GM19455 (cell line): ENCODE measurements at regions not wholly inside any gene's neighbourhood (a gene's known extent, or its start where the extent isn't known, plus 50 kb on each side); places are given as distances from the start of the nearest gene placed in this dataset.
"Not testable (repeated sequence)": the region's sequence is repeated elsewhere in the genome, so short reads cannot be mapped to it uniquely, and the experiment has no call there.

Source experiments
- ATAC-seq: cut with Tn5 transposase; IDR thresholded peaks from one replicate; pipeline ENCODE4 v1.9.1; 2021; ENCODE audit not compliant: unreplicated experiment

DNA sequence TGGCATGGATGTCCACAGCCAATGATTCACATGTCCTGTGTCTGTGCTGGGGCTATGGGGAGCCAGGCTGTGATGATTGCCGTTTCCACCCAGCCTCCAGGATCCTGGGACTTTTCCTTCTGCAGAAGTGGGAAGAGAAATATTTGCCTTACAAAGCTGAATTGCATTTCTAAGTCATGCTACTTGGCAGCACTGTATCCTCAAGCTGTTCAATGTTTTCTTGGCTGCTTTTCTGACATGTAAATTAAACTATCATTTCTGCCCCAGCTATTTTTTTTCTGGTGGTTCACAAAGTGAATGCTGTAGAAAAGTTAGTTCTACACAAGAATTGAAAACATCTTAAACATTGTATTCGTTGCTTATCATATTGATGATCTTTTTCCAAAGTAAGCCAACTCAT, 51.9 kb upstream of the TCERG1L start:
- no peak for ATAC-seq

DNA sequence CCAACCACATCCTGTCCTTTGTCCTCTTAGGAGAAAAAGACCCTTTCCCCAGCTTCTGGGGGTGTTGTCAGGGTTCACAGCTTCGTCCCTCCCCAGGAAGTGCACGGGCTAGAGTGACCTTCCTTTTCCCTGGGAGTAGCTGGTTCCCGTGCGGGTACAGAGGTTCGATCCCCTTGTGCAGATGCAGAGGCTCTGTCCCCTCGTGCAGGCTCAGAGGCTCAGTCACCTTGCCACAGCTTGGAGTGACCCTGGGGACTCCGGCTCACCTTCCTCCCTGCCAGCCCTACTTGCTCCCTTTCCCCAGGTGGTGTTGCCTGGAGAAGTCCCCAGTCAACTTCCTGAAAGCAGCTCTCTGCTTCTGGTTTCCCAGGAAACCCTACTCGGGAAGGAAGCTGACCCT, 60.0 kb upstream of the TCERG1L start:
- ATAC-seq: no peak

DNA sequence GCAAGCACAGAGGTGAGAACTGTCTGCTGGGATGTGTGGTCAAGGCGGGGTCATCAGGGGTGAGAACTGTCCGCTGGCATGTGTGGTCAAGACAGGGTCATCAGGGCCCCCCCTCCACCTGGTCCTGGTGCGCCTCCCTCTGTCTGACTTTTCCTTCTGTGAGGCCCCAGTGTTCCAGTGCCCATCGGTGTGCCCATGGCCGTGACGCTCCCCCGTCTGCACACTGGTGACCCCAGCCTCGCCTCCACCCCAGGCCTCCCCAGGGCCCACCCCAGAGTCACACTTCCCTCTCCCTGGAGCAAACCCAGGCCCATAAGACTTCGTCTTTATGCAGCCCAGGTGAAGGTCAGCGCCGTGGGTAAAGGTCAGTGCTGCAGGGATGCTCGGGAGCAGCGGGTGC, 70.1 kb upstream of the TCERG1L start:
- ATAC-seq: no peak

DNA sequence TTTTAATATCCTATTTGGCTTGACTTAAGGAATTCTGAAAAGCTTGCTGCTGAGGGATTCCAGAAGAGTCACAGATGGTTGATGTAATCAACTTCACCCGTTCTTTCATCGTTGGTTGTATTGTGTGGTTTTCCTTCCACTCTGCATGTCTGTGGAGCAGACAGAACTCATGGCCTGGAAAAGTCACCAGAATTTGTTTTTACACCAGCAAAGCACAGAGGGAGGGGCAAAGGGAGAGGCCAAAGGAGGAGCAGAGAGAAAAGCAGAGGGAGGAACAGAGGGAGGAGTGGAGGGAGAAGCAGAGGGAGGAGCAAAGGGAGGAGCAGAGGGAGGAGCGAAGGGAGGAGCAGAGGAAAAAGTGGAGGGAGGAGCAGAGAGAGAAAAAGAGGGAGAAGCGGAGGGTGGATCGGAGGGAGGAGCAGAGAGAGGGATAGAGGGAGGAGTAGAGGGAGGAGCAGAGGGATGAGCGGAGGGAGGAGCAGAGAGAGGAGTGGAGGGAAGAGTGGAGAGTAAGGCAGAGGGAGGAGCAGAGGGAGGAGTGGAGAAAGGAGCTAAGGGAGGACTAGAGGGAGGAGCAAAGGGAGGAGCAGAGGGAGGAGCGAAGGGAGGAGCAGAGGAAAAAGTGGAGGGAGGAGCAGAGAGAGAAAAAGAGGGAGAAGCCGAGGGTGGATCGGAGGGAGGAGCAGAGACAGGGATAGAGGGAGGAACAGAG, 73.8 kb upstream of the TCERG1L start:
- ATAC-seq: not testable (repeated sequence)

DNA sequence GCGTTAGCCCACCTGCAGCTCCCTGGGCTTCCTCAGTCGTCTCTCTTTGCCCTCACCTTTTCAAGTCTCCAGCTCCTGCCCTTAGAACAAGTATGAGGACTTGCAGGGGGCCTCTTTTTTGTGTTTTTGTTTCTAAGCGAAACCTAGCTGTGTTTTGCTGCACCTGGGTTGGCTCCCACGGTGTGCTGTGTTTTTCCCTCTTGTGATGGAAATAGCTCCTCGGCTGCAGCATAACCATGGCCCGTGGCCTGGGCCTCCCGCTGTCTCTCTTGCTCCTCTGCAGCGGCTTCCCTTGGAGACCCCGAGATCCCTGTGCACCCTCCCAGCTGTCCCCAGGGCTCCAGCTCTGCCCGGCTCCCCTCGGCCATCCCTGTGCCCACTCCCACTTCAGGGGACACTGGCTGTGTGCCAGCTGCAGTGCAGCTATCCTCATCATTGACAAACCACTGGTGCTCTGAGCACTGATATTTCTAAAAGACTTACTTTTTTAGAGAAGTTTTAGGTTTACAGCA, 75.6 kb upstream of the TCERG1L start:
- ATAC-seq: no peak

DNA sequence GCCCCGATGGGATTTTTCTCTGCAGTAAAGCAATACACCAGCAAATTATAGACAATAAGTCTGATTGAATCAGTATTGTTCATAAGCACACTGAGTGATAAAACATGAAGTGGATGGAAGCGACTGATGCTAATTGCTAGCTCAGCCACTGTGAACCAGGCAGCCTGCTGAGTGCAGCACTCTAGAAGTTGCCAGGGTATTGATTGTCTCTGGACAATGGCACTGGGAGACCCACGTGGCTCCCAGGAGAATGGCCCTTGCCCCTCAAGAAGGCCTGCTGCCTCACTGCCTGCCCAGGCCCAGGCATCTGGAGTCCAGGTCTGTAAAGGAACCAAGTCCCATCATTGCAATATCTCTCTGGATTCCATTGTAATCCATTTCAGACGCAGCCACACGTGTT, 80.4 kb upstream of the TCERG1L start:
- ATAC-seq: no peak

DNA sequence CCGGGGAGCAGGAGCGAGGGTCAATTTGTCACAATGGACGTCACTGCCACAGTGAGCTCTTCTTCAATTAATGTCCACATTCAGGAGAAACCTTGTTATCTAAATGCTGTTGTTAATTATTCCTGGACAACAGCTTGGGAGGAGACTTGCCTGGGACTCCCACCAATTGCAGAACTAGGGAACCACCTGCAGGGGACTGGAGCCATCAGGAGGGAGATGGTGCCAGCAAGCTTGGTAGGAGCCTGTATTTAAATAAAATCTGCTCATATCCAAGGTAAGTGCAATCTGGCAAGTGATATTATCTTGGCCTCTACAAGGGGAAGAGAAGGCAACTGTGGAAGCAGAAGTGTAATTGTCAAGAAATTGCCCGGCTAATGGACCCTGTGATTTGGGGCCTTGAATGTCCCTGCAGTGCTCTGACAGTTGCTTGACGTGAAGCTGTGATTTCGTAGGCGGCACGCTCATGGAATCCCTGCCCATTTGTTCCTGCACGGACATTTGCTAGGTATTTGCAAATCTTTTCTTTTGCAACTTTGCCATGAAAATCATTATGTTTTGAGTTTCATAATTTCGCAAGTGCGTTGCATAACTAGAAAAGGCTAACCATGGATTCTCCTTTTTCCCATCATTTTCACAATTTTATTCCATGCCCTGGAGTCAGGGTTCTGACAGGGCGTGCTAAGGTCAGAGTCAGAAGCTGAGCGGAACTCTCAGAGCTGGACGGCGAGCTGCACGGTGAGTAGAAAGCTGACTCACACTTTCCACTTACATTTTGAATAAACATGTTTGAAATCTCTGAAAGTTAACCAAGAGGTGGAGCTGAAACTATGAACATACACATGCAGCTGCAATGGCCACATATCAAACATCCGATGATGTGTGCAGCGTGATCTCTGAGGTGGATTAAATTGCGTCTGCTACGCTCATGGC, 84.9 kb upstream of the TCERG1L start:
- no peak for ATAC-seq

DNA sequence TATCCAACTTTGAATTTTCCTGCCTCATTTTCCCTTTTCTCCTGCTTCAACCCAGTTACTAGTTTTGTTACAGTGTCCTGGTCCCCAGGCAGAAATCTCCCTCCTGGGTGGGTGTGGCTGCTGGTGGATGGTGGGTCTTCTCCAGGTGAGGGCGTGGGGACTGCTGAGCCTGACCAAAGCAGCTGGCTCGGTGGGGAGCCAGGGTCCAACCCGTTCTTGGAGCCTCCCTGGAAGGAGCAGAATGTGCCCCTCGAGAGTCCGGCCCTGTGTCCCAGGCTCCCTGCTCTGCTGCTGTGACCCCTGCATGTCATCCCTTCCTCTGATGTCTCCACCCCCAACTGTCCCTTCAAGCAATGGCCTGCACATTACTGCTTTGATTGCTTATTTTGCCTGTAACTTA, 86.6 kb upstream of the TCERG1L start:
- ATAC-seq: no peak

DNA sequence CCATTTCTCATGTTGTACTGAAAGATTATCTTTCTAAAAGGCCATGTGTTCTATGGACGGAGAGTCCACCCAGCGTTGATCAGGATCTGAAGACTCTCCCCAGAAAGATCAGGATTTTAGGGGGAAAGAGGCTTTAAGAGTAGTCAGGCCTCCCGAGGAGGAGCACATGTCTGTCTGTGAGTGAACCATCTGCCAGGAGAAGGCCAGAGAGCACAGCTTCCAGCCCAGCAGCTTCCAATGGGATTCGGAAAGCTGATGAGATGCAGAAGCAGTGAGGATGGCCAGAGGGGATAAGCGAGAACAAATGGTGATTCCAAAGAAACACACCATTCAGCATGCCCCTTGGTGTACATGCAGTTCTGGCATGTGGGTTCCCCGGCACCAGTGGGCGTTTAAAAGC, 88.5 kb upstream of the TCERG1L start:
- no peak for ATAC-seq

DNA sequence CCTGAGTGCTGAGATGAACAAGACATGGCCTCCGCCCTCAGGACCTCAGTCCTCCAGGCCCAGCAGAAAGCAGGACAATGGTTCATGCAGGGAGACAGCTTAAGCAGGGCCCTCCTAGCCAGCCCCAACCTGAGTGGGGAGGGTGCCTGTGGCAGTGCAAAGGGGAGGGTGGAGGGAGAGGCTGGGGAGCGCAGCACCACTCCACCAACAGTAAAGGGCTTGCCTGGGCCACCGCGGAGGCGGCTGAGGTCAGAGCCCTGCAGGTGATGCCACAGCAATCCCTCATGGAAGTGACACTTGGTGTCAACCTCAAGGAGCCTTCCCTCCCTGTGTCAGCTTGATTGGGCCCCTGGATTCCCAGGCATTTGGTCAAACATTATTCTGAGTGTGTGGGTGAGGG, 89.0 kb upstream of the TCERG1L start:
- ATAC-seq: no peak

DNA sequence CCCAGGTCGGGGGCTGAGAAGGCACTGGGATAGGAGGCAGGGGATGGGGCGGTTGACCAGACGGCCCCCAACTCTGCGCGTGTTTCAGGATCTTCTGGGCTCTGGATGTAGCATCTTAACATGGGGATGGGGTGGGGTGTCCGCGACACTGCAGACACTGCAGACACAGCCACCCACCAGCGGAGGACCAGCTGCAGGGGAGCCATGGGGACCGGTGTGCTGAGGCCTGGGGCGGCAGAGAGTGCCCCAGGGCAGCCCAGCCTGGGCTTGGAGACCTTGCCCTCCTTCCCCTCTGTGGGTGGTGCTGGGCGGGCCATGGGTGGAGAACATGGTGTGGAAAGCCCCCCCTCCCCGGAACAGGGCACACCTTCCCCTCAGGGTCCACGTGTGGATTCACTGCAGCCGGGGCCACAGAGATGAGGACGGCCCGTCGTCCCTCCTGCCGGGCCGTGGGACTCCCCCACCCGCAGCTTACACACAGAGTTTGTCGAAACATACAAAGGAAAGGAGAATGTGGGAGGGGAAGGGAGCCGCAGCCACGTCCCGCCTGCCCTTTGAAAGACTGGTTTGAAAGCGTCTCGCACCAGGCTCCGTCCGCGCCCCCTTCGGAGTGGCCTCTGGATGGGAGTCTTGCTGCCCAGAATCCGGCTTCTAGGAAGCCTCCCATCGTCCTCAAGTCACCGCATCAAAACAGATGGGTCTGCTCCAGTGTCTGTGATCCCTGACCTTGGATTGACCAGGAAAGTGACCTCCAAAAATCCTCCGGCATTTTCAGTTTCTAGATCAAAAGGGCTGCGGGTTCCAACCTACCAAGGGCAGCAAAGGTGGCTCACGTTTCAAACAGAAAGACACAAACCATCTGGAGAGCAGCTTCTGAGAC, 91.5 kb upstream of the TCERG1L start:
- no peak for ATAC-seq

DNA sequence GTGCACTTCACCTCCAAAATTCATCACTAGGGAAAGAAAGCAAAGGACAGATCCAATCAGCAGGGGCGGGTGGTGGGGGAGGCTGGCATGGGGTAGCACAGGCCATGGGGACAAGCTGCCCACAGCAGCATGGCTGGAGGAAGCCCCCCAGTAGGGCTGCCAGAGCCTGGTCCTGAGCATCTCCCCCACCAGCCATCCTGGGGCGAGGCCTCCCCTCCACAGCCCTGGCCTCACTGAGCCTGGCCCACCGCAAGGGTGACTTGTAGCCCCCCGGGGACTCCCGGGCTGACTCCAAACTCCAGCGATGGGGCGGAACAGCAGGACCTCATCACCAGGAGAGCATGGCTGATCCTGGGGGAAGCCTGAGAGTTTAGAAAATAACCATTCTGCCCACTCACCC, 92.4 kb upstream of the TCERG1L start:
- no peak for ATAC-seq

DNA sequence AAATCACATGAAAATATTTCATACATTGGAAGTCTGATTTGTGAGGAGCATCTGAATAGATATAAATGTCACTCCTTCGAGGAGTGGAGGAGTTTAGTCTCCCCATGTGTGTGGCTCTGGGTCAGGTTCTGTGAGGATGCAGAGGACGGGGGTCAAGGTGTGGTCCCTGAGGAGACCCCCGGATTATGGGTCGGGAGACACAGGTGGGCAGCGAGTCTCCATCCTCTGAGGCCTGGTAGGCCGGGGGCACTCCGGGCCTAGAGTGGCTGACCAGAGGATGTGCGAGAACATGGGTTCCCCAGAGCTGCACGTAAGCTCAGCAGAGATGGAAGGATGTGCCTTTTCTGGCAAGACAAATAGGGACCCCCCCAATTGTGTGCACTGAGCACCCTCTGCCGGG, 93.4 kb upstream of the TCERG1L start:
- no peak for ATAC-seq

DNA sequence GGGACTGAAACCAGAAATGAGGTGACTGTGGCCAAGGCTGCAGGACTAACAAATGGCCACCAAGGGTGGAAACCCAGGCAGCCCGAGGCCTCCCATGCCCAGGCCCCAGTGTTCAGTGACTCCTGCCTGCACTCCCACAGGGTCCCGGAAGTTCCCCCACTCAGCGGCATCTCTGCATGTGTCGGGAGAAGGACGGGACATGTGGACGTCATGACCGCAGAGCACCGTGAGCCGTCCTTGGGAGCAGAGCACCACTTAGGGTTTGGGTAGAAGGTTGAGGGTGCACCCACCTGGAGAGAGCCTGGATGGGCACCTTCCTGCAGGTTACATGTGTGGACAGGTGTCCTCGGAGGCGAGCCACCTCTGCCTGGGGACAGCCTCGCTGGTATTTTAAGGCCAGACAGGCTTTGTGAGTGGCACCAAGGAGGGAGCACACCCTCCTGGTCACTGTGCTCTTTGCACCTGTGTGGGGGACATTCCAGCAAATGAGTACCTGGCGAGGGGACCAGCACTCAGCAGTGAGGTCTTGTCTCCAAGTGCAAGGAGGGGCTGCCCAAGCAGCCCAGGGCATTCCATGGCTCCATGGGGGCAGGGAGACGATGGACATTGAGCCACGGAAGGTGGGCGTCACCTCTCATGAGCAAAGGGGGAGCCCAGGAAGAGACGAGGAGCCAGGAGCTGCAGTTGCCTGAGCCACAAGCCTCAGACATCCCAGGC, 95.3 kb upstream of the TCERG1L start:
- no peak for ATAC-seq

DNA sequence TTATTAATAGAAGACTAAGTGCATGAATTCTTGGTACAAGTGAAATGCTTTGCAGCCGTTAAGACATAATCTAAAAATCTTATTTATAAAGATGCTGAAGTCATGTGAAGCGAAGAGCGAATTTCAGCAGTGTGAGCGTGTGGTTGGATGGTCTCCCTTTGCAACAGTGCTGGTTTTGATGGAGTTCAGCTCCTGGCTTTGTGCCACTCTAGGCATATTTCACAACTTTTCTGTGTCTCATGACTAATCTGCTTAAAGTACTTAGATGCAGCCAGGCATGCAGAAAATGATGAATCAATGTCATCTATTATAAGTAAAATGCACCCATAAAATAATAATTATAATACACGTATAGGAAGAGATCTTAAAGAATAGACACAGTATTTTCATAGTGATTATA, 107.2 kb upstream of the TCERG1L start:
- no peak for ATAC-seq

DNA sequence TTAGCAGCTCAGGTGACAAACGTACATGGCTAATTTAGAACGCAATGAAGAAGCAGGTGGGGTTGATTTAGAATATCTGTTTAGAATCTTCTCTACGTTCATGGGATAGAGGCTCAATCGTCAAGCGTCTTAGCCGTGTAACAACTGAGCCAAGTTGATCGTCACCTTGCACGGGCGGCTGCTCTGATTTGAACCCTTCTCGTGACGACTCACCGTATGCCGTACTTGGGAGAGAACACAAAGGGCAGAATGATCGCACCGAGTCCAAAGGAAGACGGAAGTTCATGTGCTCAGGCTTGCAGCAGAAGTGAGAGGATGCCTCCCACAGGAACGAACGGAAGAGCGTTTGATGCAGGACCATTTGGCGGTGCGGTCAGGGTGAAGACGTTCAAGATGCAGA, 108.3 kb upstream of the TCERG1L start:
- no peak for ATAC-seq

DNA sequence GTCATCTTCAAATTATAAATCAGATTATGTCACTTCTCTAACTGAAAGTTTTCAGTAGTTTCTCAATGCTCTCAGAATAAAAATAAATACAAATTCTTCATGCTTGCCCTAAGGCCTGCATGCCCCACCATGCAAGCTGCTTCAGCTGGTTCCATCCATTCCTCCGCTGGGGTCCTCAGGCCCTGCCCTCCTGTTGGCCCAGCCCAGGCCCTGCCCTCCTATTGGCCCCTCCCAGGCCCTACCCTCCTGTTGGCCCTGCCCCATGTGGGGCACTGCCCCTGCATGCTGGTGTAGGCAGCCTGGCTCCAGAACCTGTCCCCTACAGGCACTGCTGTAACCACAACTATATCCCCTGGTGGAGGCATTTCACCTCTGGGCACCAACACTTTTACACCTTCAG, 109.3 kb upstream of the TCERG1L start:
- no peak for ATAC-seq

DNA sequence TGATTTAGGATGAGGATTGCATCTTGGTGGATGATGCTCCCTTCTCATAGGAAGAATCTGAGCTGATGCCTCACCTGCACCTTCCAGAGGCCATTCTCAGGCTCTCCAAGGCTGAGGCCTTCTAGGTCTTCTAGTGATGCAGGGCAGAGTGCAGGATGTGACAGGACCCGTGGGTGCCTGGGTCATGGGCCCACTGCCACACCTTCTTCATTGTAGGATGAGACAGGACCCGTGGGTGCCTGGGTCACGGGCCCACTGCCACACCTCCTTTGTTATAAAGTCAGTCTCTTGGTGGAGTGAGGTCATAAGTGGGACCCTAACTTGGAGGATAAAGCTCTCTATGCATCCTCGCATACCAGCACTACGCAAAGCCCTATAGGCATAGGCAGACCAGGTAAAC, 109.9 kb upstream of the TCERG1L start:
- no peak for ATAC-seq

DNA sequence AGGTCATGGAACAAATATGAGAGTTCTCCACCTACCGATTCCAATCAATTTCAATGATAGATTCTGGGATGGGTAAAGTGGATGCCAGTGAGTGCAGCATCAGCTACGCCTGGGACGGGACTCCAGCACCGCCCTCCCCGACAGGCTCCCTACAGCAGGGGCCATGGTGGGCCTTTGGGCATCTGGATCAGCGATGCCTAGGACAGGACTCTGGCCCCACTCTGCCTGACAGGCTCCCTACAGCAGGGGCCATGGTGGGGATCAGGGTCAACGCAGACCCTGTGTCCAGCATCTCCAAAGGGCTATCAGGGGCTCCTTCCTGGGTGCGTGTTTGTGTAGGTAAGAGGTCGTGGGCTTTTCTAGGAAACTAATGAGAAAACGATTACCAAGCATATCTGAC, 111.2 kb upstream of the TCERG1L start:
- no peak for ATAC-seq

DNA sequence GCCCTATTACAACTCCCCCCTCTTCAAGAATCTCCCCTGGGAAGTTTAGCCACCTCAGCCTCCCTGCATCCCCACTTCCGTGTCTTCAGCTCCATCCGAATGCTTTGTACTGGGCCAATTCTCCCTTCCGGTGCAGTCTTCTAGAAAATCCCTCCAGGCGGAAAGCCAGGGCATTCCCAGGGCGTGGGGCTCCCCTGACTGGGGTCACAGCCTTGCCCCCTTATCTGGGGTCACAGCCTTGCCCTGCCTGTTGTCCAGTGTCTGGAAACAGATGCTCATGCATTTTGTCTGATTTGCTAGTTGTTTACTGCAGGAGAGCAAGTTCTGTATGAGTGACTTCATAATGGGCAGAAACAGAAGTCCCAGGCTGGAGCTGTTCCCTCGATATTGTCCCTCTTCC, 112.5 kb upstream of the TCERG1L start:
- ATAC-seq: no peak
